GM18951 (cell line): ENCODE measurements at regions not wholly inside any gene's neighbourhood (a gene's known extent, or its start where the extent isn't known, plus 50 kb on each side); places are given as distances from the start of the nearest gene placed in this dataset.

Source experiments
- POLR2A ChIP-seq: IDR thresholded peaks from 4 replicates; pipeline ENCODE4 v1.6.1; 2011; ENCODE audit warnings: mild to moderate bottlenecking; ENCODE audit not compliant: insufficient read length, insufficient read depth; ENCODE audit errors: extremely low read depth
- in situ Hi-C: fragments of 300-500 bp; cut with MboI; formaldehyde crosslinking; loops from one replicate; pipeline ENCODE4 v1.12.0; 2022; ENCODE audit warnings: low sequenced_read_pairs, mixed read lengths, inconsistent platforms; ENCODE audit not compliant: unreplicated experiment

DNA sequence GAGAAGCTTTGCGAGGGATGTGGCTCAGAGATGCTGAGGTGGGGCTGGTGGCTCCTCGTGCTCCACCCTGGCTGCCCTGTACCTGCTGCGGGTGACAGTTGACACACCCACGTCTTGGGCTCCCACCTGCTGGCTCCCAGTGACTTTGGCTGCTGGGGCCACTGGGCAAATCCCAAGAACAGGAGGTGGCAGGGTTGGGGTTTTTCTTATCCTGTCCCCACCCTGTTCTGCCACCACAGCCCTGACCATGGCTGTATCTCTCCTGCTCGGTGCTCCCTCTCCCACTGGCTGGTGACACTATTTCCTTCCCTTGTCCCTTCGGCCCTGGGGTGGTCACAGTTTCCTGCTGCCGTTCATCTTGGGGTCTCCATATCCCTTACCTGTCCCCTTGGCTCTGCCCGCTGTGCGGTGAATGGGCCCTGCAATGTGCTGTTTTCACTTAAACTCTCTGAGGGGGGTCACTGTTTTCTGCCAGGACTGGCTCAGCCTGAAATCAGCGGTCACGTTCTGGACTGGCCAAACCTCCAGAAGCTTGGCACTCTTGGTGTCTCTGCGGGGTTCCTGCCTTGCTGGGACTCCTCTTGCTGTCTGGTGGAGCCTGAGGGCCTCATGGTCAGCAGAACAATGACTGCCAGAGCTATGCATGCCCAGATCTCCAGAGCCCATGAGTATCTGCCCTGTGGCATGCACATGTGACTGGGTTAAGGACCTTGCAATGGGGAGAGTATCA, 144.2 kb downstream of the IRF8 start:
- in situ Hi-C loops, result no loop called here
- TF ChIP-seq POLR2A, result no peak

DNA sequence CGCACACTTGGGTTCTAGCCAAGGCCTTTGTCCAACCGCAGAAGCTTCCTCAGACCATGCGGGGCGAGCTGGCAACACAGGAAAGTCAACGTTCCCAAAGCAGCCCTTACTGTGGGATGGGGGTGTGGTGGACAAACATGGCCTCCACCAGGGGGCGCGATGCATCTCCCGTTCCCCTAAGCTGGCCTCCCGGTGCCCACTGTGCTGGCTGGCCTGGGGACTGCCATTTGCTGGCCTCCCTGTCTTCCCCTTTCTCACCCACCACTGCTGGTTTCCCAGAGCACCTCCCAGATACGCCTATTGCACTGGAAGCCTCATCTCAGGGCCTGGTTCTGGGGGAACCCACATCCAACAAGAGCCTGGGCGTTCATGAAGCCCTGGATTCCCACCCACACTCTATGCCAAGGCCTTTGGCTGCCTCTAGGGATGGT, 145.3 kb downstream of the IRF8 start:
- TF ChIP-seq POLR2A, result no peak
- in situ Hi-C loops, result no loop called here

DNA sequence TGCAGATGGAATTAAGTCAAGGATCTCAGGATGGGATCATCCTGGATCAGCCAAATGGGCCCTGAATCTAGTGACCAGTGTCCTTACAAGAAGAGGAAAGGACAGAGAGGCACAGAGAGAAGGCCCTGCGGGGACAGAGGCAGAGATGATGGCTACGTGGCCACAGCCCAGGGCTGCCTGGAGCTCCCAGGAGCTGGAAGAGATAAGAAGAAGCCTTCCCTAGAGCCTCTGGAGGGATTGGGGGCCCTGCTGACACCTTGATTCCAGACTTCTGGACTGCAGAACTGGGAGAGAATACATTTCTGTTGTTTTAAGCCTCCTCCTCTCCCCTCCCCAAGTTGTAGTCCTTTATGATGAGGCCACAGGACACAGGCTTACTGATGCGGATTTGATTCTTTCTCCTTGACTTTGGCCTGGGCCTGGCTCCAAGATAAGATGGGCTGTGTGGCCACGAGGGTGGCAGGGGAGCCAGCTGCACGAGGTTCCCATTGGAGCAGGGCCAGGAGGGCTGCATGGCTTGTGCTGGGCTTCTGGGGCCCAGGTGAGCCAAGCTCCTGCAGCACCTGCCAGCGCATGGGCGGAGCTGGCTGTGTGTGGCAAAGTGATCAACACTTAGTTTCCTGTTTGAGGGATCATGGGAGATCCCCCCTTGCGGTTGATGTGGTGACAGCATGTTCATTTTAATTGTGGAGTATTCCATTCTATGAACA, 146.1 kb downstream of the IRF8 start:
- TF ChIP-seq POLR2A, result no peak
- in situ Hi-C loops, result no loop called here

- TF ChIP-seq POLR2A, result no peak
- in situ Hi-C loops, result no loop called here
Observed at GRCh38 chr16:86045591-86045971, 146.6 kb downstream of the IRF8 start.

- TF ChIP-seq POLR2A, result no peak
- in situ Hi-C loops, result no loop called here
Observed at GRCh38 chr16:86046026-86046425, 147.1 kb downstream of the IRF8 start.

- TF ChIP-seq POLR2A, result no peak
- in situ Hi-C loops, result no loop called here
Observed at GRCh38 chr16:86046667-86047270, 147.8 kb downstream of the IRF8 start.

GRCh38 chr16:86048221-86048620, 149.3 kb downstream of the IRF8 start:
- in situ Hi-C loops, result no loop called here
- TF ChIP-seq POLR2A, result no peak

DNA sequence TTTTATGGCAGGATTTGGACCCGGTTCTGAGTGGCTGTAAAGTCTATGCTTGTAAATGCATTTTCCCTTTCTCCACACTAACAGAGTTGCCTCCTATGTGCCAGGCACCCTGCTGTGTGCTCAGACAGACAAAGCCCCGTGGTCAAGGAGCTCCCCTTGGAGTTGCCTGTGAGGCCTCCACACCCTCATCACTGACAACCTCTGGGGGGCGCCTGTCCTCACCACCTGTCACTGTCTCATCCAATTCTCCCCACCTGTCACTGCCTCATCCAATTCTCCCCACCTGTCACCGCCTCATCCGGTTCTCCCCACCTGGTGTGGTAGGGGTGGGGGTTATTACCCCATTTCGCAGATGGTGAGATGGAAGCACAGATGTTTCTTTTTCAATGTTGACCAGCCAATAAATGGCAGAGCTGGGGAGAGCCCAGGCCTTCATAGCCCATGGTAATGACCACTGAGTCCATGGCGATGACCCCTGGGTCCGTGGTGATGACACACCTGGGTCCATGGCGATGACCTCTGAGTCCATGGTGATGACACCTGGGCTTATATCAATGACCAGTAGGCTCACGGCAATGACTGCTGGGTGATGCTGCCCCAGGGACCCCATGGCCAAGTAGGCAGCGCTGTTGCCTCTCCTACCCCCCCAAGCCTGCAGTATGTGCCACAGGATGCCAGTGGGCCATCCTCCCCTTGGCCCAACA, 150.1 kb downstream of the IRF8 start:
- TF ChIP-seq POLR2A, result no peak
- in situ Hi-C loops, result no loop called here

DNA sequence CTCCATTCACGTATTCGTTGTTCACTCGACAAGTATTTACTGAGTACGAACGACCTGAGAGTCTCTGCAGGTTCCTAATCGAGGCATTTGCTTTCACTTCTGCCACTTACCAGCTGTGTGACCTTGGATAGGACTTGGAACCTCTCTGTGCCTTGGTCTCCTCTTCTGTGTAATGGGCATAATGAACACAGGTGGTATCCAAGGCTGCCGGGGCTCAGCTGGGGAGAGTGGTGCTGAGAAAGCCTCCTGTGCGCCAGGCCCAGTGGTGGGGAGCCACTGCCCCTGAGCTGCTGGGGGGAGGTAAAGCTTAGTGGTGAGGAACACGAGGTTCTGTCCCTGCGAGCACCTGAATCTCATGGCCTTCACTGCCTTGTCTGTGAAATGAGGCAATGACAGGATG, 150.7 kb downstream of the IRF8 start:
- no peak for TF ChIP-seq POLR2A

DNA sequence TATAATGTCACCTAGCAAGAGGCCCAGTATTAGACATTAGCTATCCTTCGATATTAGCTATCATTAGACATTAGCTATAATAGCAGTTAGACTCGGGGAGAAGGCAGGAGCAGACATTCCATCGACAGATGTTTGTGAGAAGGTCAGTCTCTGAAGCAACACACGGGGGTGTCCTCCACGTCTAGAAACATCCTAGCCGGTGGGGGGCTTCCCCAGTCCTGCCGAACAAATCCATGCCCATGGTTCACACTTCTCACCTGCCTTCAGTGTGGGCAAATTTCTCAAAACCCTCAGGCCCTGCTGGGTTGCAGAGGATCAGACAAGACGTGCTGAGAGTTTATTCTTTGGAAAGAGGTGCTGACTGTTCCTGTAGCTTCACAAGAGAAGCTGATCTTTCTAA, 151.1 kb downstream of the IRF8 start:
- TF ChIP-seq POLR2A, result no peak
- in situ Hi-C loops, result no loop called here

More for the DNA sequence above, 150.7 kb downstream of the IRF8 start:
- in situ Hi-C loops, result no loop called here

DNA sequence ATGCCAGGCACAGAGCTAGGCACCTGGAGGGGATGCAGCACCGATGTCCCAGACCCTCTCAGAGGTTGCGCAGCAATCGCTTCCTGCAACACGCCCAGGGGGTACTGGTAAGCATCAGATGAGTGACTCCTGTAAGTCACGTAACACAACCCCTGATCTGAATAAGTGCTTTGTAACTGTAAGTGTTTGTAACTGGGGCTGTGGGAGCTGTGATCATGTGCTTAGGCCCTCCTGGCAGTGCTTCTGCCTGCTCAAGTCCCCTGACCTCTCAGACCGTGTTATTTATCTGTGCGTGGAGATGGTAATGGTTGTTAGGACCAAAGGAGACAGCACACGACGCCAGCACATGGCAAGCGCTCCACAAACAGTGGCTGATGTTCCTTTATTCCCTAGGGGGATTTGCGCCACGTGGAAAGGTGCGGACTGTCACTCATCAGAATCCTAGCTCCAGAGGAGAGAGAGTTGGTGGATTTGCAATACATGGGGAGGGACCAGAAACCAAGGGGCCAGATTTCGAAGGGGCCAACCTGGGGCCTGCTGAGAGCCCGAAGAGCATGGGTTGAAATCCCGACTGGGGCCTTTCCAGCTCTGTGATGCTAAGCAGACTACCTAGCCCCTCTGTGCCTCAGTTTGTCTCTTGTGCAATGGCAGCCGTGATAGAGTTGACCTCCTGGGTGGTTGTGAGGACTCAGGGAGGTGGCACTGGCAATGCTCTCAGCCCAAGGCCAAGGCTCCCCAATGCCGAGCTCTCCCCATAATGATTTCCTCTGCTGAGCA, 151.8 kb downstream of the IRF8 start:
- in situ Hi-C loops, result no loop called here
- no peak for TF ChIP-seq POLR2A

DNA sequence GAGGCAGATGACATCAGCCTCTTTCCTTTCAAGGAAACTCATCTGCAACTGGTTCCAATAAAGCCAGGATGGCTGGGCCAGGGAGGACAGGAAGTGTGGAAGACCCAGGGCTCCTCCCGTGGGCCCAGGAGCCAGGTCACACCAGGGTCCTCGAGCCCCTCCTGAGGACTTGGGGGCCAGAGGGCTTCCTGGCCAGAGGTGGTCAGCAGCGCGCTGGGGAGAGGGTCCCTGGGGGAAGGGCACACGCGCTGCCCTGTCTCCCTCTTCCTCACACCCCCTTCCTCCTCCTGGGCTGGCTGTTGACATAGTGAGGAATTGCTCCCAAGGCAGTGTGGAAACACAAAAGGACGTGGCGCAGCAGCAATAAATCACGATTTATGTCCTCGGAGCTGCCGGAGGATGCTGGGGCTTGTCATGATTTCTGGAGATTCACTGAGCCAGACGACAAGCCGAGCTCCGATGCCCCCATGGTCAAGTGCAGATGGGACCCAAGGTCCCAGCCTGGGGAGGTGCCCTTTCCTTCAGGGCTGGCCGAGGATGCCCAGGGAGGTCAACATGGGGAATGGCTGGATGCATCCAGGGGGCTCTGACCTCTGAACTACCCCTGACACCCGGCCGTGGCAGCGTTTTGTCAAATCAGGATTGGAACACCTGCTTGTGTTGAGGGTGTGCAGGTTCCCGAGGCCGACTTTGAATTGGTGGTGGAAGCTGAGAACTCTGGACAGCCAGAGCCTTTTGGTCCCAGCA, 152.6 kb downstream of the IRF8 start:
- no peak for TF ChIP-seq POLR2A
- in situ Hi-C loops, result no loop called here

- in situ Hi-C loops, result no loop called here
- TF ChIP-seq POLR2A, result no peak
Observed at GRCh38 chr16:86052115-86052670, 153.2 kb downstream of the IRF8 start.
